ENCODE measurements at regions not wholly inside any gene's neighbourhood (a gene's known extent, or its start where the extent isn't known, plus 50 kb on each side); places are given as distances from the start of the nearest gene placed in this dataset.

- no peaks in the 10 kb centered on the region for H3K4me1 ChIP-seq (ENCODE audit: control insufficient read depth, insufficient read depth, low read length, unreplicated experiment)
- no peak overlapping the region for H3K27ac ChIP-seq (ENCODE audit: low read depth, low read length)
- H2AFZ ChIP-seq (ENCODE audit: low read length, unreplicated experiment): no peak overlapping the region
- no peaks in the 10 kb centered on the region for H3K27me3 ChIP-seq (ENCODE audit: insufficient read depth, low read length)
- no peaks in the 10 kb centered on the region for H3K36me3 ChIP-seq (ENCODE audit: insufficient read depth, low read length)
- no peaks in the 10 kb centered on the region for H3K79me2 ChIP-seq (ENCODE audit: control insufficient read depth, insufficient read depth, low read length, unreplicated experiment)
- no peak overlapping the region for H3K4me3 ChIP-seq (ENCODE audit: low read depth, low read length)
Measured at GRCh38 chr6:114733596-114733995, 390.8 kb upstream of the HS3ST5 start.

- Histone ChIP-seq H3K79me2 (ENCODE audit: control insufficient read depth, insufficient read depth, low read length, unreplicated experiment) (no peaks in the 10 kb centered on the region), H3K27me3 (ENCODE audit: insufficient read depth, low read length) (no peaks in the 10 kb centered on the region), H3K36me3 (ENCODE audit: insufficient read depth, low read length) (no peaks in the 10 kb centered on the region), H3K4me1 (ENCODE audit: control insufficient read depth, insufficient read depth, low read length, unreplicated experiment) (no peaks in the 10 kb centered on the region), H3K4me3 (ENCODE audit: low read depth, low read length) (no peak overlapping the region), H2AFZ (ENCODE audit: low read length, unreplicated experiment) (no peak overlapping the region), H3K27ac (ENCODE audit: low read depth, low read length) (no peak overlapping the region)
Measured at GRCh38 chr6:114718716-114719270, 376.0 kb upstream of the HS3ST5 start.

- no peaks in the 10 kb centered on the region for H3K36me3 ChIP-seq (ENCODE audit: insufficient read depth, low read length)
- H2AFZ ChIP-seq (ENCODE audit: low read length, unreplicated experiment): no peak overlapping the region
- H3K4me1 ChIP-seq (ENCODE audit: control insufficient read depth, insufficient read depth, low read length, unreplicated experiment): no peaks in the 10 kb centered on the region
- H3K27ac ChIP-seq (ENCODE audit: low read depth, low read length): no peak overlapping the region
- no peaks in the 10 kb centered on the region for H3K27me3 ChIP-seq (ENCODE audit: insufficient read depth, low read length)
- no peaks in the 10 kb centered on the region for H3K79me2 ChIP-seq (ENCODE audit: control insufficient read depth, insufficient read depth, low read length, unreplicated experiment)
- H3K4me3 ChIP-seq (ENCODE audit: low read depth, low read length): no peak overlapping the region
Measured at GRCh38 chr6:114718186-114718585, 375.4 kb upstream of the HS3ST5 start.

GRCh38 chr6:114714836-114715507 lies 372.1 kb upstream of the HS3ST5 start:
- H3K4me3 ChIP-seq (ENCODE audit: low read depth, low read length): no peak overlapping the region
- H3K27ac ChIP-seq (ENCODE audit: low read depth, low read length): no peak overlapping the region
- H2AFZ ChIP-seq (ENCODE audit: low read length, unreplicated experiment): no peak overlapping the region
- H3K27me3 ChIP-seq (ENCODE audit: insufficient read depth, low read length): no peaks in the 10 kb centered on the region
- H3K4me1 ChIP-seq (ENCODE audit: control insufficient read depth, insufficient read depth, low read length, unreplicated experiment): no peaks in the 10 kb centered on the region
- H3K36me3 ChIP-seq (ENCODE audit: insufficient read depth, low read length): no peaks in the 10 kb centered on the region
- no peaks in the 10 kb centered on the region for H3K79me2 ChIP-seq (ENCODE audit: control insufficient read depth, insufficient read depth, low read length, unreplicated experiment)

GRCh38 chr6:114713690-114714089 lies 370.9 kb upstream of the HS3ST5 start:
- H2AFZ ChIP-seq (ENCODE audit: low read length, unreplicated experiment): no peak overlapping the region
- no peaks in the 10 kb centered on the region for H3K4me1 ChIP-seq (ENCODE audit: control insufficient read depth, insufficient read depth, low read length, unreplicated experiment)
- H3K27ac ChIP-seq (ENCODE audit: low read depth, low read length): no peak overlapping the region
- H3K27me3 ChIP-seq (ENCODE audit: insufficient read depth, low read length): no peaks in the 10 kb centered on the region
- H3K36me3 ChIP-seq (ENCODE audit: insufficient read depth, low read length): no peaks in the 10 kb centered on the region
- H3K4me3 ChIP-seq (ENCODE audit: low read depth, low read length): no peak overlapping the region
- H3K79me2 ChIP-seq (ENCODE audit: control insufficient read depth, insufficient read depth, low read length, unreplicated experiment): no peaks in the 10 kb centered on the region

GRCh38 chr6:114712129-114712662 lies 369.4 kb upstream of the HS3ST5 start:
- Histone ChIP-seq H3K79me2 (ENCODE audit: control insufficient read depth, insufficient read depth, low read length, unreplicated experiment) (no peaks in the 10 kb centered on the region), H3K4me1 (ENCODE audit: control insufficient read depth, insufficient read depth, low read length, unreplicated experiment) (no peaks in the 10 kb centered on the region), H3K27ac (ENCODE audit: low read depth, low read length) (no peak overlapping the region), H2AFZ (ENCODE audit: low read length, unreplicated experiment) (no peak overlapping the region), H3K27me3 (ENCODE audit: insufficient read depth, low read length) (no peaks in the 10 kb centered on the region), H3K36me3 (ENCODE audit: insufficient read depth, low read length) (no peaks in the 10 kb centered on the region), H3K4me3 (ENCODE audit: low read depth, low read length) (no peak overlapping the region)

GRCh38 chr6:114707081-114707620 lies 364.3 kb upstream of the HS3ST5 start:
- no peaks in the 10 kb centered on the region for H3K79me2 ChIP-seq (ENCODE audit: control insufficient read depth, insufficient read depth, low read length, unreplicated experiment)
- H3K4me3 ChIP-seq (ENCODE audit: low read depth, low read length): no peak overlapping the region
- no peak overlapping the region for H3K27ac ChIP-seq (ENCODE audit: low read depth, low read length)
- no peak overlapping the region for H2AFZ ChIP-seq (ENCODE audit: low read length, unreplicated experiment)
- H3K4me1 ChIP-seq (ENCODE audit: control insufficient read depth, insufficient read depth, low read length, unreplicated experiment): no peaks in the 10 kb centered on the region
- H3K36me3 ChIP-seq (ENCODE audit: insufficient read depth, low read length): no peaks in the 10 kb centered on the region
- no peaks in the 10 kb centered on the region for H3K27me3 ChIP-seq (ENCODE audit: insufficient read depth, low read length)

GRCh38 chr6:114690625-114691024 lies 347.8 kb upstream of the HS3ST5 start:
- no peaks in the 10 kb centered on the region for H3K4me1 ChIP-seq (ENCODE audit: control insufficient read depth, insufficient read depth, low read length, unreplicated experiment)
- H3K79me2 ChIP-seq (ENCODE audit: control insufficient read depth, insufficient read depth, low read length, unreplicated experiment): no peaks in the 10 kb centered on the region
- no peak overlapping the region for H3K27ac ChIP-seq (ENCODE audit: low read depth, low read length)
- H3K27me3 ChIP-seq (ENCODE audit: insufficient read depth, low read length): no peaks in the 10 kb centered on the region
- no peaks in the 10 kb centered on the region for H3K36me3 ChIP-seq (ENCODE audit: insufficient read depth, low read length)
- H2AFZ ChIP-seq (ENCODE audit: low read length, unreplicated experiment): no peak overlapping the region
- H3K4me3 ChIP-seq (ENCODE audit: low read depth, low read length): no peak overlapping the region

GRCh38 chr6:114659513-114659912 lies 316.7 kb upstream of the HS3ST5 start:
- no peak overlapping the region for H2AFZ ChIP-seq (ENCODE audit: low read length, unreplicated experiment)
- H3K36me3 ChIP-seq (ENCODE audit: insufficient read depth, low read length): no peaks in the 10 kb centered on the region
- H3K79me2 ChIP-seq (ENCODE audit: control insufficient read depth, insufficient read depth, low read length, unreplicated experiment): no peaks in the 10 kb centered on the region
- no peaks in the 10 kb centered on the region for H3K27me3 ChIP-seq (ENCODE audit: insufficient read depth, low read length)
- H3K27ac ChIP-seq (ENCODE audit: low read depth, low read length): no peak overlapping the region
- no peak overlapping the region for H3K4me3 ChIP-seq (ENCODE audit: low read depth, low read length)
- no peaks in the 10 kb centered on the region for H3K4me1 ChIP-seq (ENCODE audit: control insufficient read depth, insufficient read depth, low read length, unreplicated experiment)

GRCh38 chr6:114651611-114652010 lies 308.8 kb upstream of the HS3ST5 start:
- no peaks in the 10 kb centered on the region for H3K79me2 ChIP-seq (ENCODE audit: control insufficient read depth, insufficient read depth, low read length, unreplicated experiment)
- no peaks in the 10 kb centered on the region for H3K4me1 ChIP-seq (ENCODE audit: control insufficient read depth, insufficient read depth, low read length, unreplicated experiment)
- no peak overlapping the region for H2AFZ ChIP-seq (ENCODE audit: low read length, unreplicated experiment)
- H3K27ac ChIP-seq (ENCODE audit: low read depth, low read length): no peak overlapping the region
- H3K4me3 ChIP-seq (ENCODE audit: low read depth, low read length): no peak overlapping the region
- H3K36me3 ChIP-seq (ENCODE audit: insufficient read depth, low read length): no peaks in the 10 kb centered on the region
- H3K27me3 ChIP-seq (ENCODE audit: insufficient read depth, low read length): no peaks in the 10 kb centered on the region

GRCh38 chr6:114650891-114651290 lies 308.1 kb upstream of the HS3ST5 start:
- Histone ChIP-seq H3K27me3 (ENCODE audit: insufficient read depth, low read length) (no peaks in the 10 kb centered on the region), H2AFZ (ENCODE audit: low read length, unreplicated experiment) (no peak overlapping the region), H3K4me3 (ENCODE audit: low read depth, low read length) (no peak overlapping the region), H3K79me2 (ENCODE audit: control insufficient read depth, insufficient read depth, low read length, unreplicated experiment) (no peaks in the 10 kb centered on the region), H3K4me1 (ENCODE audit: control insufficient read depth, insufficient read depth, low read length, unreplicated experiment) (no peaks in the 10 kb centered on the region), H3K36me3 (ENCODE audit: insufficient read depth, low read length) (no peaks in the 10 kb centered on the region), H3K27ac (ENCODE audit: low read depth, low read length) (no peak overlapping the region)

All from ACC112 (cell line).